Bronchial epithelial cell (primary cell): ENCODE measurements at regions not wholly inside any gene's neighbourhood (a gene's known extent, or its start where the extent isn't known, plus 50 kb on each side); places are given as distances from the start of the nearest gene placed in this dataset.

Experiments
- DNase-seq: peaks from one replicate; pipeline ENCODE4 v3.0.0-alpha.2; 2010; ENCODE audit warnings: low read depth
- FAIRE-seq: peaks from 2 replicates; lab custom pipeline; 2011; peaks lifted over from hg19 to GRCh38; lab: Jason Lieb, UNC
- H3K27me3 ChIP-seq: 2 replicates; pipeline ENCODE4 v1.5.1; 2011; ENCODE audit warnings: low read length; ENCODE audit not compliant: control insufficient read depth, insufficient read depth
- H3K36me3 ChIP-seq: 2 replicates; pipeline ENCODE4 v1.5.1; 2011; ENCODE audit warnings: low read length; ENCODE audit not compliant: control insufficient read depth, insufficient read depth
- H3K4me3 ChIP-seq: 2 replicates; pipeline ENCODE4 v1.5.1; 2011; ENCODE audit warnings: mild to moderate bottlenecking, low read depth, low read length, control low read depth
- TF ChIP-seq, protein P1 (sequence below): IDR thresholded peaks from 2 replicates; pipeline ENCODE4 v1.5.1; 2011; ENCODE audit warnings: mild to moderate bottlenecking, moderate library complexity, low read length, control low read depth, inconsistent platforms; ENCODE audit not compliant: insufficient read depth, severe bottlenecking

DNA sequence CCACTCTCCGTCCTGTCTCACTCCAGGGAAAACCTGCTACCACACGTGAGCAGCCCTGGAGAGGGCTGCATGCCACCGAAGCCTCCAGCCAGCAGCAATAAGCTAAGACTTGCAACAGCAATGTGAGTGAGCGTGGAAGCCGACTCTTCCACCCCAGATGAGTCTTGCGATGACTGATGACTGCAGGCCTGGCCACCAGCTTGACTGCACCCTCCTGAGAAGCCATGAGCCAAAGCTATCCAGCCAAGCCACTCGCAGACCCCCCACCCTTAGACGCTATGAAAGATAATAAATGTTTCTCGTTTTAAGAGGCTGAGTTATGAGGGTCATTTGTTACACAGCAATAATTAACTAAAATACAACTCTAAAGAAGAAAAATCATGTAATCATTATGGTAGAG is 118.6 kb upstream of the GALNT2 start:
- H3K27me3 ChIP-seq, result no peaks in the 10 kb centered on the region
- no peak overlapping the region for H3K4me3 ChIP-seq
- DNase-seq (no peak), FAIRE-seq (no peak)
- H3K36me3 ChIP-seq, result no peaks in the 10 kb centered on the region
- TF ChIP-seq, protein P1, sequence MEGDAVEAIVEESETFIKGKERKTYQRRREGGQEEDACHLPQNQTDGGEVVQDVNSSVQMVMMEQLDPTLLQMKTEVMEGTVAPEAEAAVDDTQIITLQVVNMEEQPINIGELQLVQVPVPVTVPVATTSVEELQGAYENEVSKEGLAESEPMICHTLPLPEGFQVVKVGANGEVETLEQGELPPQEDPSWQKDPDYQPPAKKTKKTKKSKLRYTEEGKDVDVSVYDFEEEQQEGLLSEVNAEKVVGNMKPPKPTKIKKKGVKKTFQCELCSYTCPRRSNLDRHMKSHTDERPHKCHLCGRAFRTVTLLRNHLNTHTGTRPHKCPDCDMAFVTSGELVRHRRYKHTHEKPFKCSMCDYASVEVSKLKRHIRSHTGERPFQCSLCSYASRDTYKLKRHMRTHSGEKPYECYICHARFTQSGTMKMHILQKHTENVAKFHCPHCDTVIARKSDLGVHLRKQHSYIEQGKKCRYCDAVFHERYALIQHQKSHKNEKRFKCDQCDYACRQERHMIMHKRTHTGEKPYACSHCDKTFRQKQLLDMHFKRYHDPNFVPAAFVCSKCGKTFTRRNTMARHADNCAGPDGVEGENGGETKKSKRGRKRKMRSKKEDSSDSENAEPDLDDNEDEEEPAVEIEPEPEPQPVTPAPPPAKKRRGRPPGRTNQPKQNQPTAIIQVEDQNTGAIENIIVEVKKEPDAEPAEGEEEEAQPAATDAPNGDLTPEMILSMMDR, result no peak

DNA sequence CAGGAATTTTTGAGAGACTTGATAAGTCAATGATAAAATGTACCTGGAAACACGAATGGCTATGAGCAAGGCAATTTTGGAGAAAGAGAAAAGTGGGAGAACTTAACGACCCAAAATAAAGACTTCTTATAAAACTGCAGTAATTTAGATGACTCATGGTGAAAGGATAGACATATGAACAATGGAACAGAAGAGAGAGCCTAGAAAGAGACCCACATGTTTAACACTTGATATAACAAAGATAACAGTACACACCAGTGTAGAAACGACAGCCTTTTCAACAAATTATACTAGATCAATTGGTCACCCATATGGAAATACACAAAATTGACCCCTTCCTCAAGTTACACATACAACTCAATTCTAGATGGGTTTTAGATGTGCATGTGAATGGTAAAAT is 117.5 kb upstream of the GALNT2 start:
- no peak overlapping the region for H3K4me3 ChIP-seq
- no peaks in the 10 kb centered on the region for H3K27me3 ChIP-seq
- TF ChIP-seq, protein P1, result no peak
- DNase-seq (no peak), FAIRE-seq (no peak)
- H3K36me3 ChIP-seq, result no peaks in the 10 kb centered on the region

DNA sequence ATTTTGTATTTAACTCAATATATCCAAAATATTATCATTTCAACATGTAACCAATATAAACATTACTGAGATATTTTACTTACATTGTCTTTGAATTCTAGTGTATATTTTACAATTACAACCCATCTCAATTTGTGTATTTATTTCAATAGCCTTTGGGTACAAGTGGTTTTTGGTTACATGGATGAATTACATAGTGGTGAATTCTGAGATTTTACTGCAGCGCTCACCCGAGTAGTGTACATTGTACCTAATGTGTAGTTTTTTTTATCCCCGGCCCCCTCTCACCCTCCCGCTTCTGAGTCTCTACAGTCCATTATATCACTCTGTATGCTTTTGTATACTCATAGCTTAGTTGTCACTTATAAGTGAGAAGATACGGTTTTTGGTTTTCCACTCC is 117.0 kb upstream of the GALNT2 start:
- no peak overlapping the region for H3K4me3 ChIP-seq
- DNase-seq (no peak), FAIRE-seq (no peak)
- H3K36me3 ChIP-seq, result no peaks in the 10 kb centered on the region
- H3K27me3 ChIP-seq, result no peaks in the 10 kb centered on the region
- TF ChIP-seq, protein P1, result no peak

DNA sequence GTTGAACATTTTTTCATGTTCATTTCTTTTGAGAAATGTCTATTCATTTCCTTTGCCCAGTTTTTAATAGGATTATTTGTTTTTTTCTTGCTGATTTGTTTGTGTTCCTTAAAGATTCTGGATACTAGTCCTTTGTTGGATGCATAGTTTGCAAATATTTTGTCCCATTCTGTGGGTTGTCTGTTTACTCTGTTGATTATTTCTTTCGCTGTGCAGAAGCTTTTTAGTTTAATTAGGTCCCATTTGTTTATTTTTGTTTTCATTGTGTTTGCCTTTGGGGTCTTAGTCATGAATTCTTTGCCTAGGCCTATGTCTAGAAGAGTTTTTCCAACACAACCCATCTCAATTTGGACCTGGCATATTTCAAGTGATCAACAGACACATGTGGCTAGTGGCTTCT is 116.1 kb upstream of the GALNT2 start:
- no peak for FAIRE-seq
- TF ChIP-seq, protein P1, result no peak

DNA sequence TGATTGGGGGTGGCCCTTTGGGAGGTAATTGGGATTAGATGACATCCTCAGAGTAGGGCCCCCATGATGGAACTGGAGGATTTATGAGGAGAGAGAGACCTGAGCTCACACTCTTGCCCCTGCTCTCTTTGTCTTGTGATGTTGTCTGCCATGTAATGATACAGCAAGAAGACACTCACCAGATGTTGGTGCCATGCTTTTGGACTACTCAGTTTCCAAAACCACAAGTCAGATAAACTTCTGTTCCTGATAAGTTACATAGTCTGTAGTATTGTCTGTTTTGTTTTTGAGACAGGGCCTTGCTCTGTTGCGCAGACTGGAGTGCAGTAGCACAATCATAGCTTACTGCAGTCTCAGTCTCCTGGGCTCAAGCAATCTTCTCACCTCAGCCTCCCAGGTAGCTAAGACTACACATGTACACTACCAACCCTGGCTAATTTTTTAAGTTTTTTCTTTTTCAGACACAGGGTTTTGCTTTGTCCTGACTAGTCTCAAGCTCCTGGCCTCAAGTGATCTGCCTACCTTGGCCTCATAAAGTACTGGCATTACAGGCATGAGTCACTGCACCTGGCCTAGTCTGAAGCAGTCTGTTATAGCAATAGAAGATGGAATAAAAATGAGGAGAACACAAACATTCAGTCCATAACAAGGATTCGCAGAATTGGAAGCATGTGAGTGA is 115.0 kb upstream of the GALNT2 start:
- DNase-seq, result peak; percentile 59
- TF ChIP-seq, protein P1, result no peak

More for the DNA sequence above, 116.1 kb upstream of the GALNT2 start:
- H3K27me3 ChIP-seq, result no peaks in the 10 kb centered on the region
- DNase-seq, result no peak
- no peak overlapping the region for H3K4me3 ChIP-seq
- no peaks in the 10 kb centered on the region for H3K36me3 ChIP-seq

More for the DNA sequence above, 115.0 kb upstream of the GALNT2 start:
- peak; percentile 28 for FAIRE-seq
- no peaks in the 10 kb centered on the region for H3K36me3 ChIP-seq
- H3K4me3 ChIP-seq, result no peak overlapping the region
- H3K27me3 ChIP-seq, result no peaks in the 10 kb centered on the region
